Right lung (tissue), 2 donors: ENCODE measurements at regions not wholly inside any gene's neighbourhood (a gene's known extent, or its start where the extent isn't known, plus 50 kb on each side); places are given as distances from the start of the nearest gene placed in this dataset.

Source experiments
- DNase-seq, 2 donors: peaks; one replicate each; pipeline ENCODE4 v3.0.0-alpha.2; 2013

GRCh38 chr20:40808936-40809335, 119.9 kb upstream of the MAFB start:
- no peak for DNase-seq

GRCh38 chr20:40809361-40809760, 120.3 kb upstream of the MAFB start:
- DNase-seq = no peak

DNA sequence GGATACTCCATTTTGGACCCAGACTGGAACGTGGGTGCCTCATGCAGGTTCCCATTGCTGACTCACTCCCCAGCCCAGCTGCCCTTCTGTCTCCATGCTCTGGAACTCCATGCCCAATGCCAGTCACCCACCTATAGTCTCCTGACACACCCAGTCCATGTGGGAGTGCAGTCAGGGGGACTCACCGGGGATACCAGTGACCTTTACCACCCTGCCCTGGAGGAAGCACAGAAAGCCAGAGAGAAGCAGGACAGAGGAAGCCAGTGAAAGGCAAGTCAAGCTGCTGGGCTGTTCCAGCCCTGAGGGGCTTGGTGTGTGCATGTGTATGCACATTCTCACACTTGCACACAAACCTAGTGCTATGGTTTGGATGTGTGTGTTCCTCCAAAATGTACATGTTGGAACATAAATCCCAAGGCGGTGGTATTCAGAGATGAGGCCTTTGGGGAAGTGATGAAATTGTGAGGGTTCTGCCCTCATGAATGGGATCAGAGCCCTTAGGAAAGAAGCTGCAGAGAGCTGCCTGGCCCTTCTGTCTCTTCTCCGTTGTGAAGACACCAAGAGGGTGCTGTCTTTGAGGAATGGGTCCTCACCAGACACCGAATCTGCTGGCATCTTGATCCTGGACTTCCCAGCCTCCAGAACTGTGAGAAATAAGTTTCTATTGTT, 121.4 kb upstream of the MAFB start:
- DNase-seq = no peak

DNA sequence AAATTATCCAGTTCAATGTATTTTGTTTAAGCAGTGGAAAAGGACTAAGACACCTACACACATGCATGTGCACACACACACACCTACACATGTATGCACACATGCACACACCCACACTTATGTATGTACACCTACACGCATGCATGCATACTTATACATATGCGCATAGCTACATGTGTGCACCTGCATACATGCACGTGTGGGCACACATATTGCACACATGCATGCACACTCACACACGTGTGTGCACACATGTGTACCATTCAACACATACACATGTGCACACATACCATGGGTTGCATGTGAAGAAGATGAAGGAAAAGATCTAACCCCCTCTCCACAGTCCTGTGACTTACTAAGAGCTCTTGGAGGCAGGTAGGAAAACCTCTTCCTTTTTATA, 122.0 kb upstream of the MAFB start:
- DNase-seq = no peak

- no peak for DNase-seq
Measured at GRCh38 chr20:40811660-40812414, 122.8 kb upstream of the MAFB start.

DNA sequence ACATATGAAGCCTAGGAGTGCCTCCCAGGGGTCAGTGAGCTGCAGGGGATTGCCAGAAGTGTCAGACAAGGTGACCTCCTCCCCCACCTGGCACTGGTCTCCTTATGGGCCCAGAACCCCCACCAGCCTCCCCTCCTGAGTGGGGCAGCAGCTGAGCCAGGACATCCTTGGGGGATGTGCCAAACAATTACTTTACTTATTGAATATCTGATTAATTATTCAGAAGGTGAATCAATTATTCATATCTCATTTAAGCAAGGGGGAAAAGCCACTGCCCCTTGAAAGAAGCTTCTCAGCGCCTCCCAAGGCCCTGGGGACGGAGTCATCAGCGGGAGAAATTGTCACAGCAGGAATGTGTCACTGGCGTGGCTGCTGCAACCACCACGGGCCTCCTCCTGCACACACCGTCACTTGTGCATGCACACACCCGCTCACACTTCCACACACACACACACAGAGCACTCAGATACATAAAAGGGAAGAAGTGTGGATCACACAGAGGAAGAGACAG, 123.4 kb upstream of the MAFB start:
- DNase-seq = no peak

DNA sequence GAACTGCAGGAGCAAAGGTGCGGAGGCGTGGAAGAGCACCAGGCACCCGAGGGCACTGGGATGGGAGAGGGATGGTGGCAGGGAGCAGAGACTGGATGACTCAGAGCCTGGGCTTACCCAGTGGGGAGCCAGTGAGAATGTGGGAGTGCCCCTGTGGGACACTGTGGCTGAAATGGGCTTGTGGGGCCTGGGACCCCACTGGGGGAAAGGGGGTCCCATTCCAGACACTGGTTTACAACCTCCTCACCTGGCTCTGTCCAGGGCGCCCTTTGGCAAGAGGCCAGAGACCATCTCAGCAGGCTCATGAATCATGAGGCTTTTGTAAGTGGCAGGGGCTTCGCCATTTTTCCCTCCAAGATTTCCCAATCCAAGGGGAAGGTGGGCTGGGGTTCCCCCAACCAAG, 124.0 kb upstream of the MAFB start:
- no peak for DNase-seq

GRCh38 chr20:40813708-40814630, 124.9 kb upstream of the MAFB start:
- DNase-seq = no peak

GRCh38 chr20:40814631-40814960, 125.6 kb upstream of the MAFB start:
- no peak for DNase-seq

GRCh38 chr20:40815156-40816038, 126.4 kb upstream of the MAFB start:
- no peak for DNase-seq

- DNase-seq = no peak
Measured at GRCh38 chr20:40816039-40816352, 127.0 kb upstream of the MAFB start.

DNA sequence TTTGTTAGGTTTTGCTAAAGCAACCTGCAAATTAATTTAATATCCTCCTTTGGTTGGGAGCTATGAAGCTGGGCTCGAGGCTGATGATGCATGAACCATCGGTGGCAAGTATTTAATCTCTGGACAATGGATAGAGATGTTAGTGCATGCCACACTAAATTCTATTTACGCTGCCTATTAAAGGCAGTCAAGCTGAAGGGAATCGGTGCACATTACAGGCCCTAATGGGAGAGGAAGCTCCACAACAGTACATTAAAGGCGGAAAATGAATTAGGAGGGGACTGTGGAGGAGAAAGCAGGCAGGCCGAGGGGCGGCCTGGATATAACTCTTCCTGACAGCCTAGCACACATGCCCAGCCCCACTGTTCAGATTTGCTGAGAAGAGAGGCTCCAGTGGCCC, 132.4 kb upstream of the MAFB start:
- DNase-seq = no peak

DNA sequence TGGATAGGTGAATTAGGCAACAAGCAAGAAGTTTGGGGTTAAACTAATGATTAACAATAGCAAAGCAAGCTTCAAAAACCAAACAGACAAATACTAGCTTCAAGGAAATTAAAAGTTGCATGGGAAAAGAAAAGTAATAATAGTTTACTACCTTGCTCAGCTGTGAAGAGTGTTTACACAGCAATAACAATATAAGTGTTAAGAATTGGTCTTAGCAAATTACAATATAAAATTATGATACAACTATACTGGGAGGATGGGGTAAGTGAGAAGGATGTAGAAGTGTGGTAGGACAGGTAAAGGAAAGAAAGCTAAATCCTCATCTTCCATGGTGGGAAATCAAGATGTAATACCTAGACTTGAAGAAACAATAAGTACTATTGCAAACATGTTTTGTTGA, 137.7 kb upstream of the MAFB start:
- no peak for DNase-seq

- DNase-seq = no peak
Measured at GRCh38 chr20:40835321-40835720, 146.3 kb upstream of the MAFB start.

GRCh38 chr20:40838509-40838908, 149.5 kb upstream of the MAFB start:
- no peak for DNase-seq

- no peak for DNase-seq
Measured at GRCh38 chr20:40843251-40843650, 154.2 kb upstream of the MAFB start.

DNA sequence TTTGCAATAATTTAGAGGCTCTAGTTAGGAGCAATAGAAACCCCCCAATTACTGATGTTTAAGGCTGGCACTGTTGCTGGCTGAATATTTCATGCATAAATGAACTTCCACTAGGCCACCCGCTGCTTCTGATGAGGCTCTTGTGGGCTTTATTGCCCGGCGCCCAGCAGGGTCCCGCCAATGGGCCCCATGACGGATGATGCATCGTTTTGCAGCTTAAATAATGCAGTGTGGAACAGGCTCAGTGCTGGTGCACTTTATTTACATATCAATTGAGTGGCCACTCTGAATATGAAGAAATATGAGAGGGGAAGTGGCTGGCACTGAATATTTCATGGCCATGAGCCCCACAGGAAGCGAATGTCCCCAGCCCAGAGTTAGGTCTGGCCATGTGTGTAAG, 155.3 kb upstream of the MAFB start:
- DNase-seq = no peak

DNA sequence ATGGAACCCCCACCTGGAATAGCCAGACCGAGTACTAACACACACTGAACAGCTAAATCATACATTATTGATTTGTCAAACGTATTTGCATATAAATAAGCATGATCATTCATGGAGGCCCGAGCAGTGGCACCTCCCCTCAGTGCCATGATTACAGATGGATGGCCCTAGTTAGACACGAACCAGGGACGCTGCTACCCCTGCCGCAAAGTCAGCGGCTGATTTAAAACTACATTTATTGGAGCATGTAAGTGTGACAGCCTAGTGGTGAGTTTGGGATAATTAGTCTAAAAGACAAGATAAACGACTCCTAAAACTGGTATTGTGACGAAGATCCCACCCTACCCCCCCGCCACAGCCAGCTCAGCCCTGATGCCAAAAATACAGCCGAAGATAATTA, 159.1 kb upstream of the MAFB start:
- DNase-seq = no peak

DNA sequence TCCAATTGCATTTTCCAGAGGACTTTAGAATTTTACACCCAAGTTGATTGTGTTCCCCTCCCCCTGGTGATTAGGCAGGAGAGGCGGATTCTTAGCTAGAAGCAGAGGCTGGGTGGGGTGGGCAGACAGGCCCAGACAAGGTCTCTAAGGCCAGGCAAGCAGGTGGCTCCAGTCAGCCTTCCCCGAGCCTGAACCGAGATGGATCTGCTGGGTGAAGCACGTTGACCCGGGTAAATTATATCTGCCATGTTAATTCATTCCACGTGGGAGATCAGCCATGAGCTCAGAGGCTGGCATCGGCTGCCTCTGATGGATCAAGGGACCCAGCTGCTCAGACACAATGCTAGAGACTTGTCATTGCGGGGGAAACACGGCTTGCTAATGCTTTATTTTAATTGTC, 159.5 kb upstream of the MAFB start:
- DNase-seq = no peak

DNA sequence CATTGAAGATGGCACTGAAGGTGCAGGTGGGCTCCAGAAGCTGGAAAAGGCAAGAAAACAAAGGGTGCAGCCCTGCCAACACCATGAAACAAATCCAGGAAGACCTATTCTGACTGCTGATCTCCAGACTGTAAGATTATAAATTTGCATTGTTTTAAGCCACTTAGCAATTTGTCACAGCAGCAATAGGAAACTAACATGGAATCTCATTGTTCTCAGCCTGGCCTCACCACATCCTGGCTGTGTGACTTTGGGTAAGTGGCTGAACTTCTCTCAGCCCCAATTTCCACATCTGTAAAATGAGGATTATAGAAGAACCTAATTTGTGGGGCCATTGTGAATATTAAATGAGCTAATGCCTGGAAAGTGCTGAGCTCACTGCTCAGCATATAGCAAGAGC, 160.4 kb upstream of the MAFB start:
- no peak for DNase-seq

DNA sequence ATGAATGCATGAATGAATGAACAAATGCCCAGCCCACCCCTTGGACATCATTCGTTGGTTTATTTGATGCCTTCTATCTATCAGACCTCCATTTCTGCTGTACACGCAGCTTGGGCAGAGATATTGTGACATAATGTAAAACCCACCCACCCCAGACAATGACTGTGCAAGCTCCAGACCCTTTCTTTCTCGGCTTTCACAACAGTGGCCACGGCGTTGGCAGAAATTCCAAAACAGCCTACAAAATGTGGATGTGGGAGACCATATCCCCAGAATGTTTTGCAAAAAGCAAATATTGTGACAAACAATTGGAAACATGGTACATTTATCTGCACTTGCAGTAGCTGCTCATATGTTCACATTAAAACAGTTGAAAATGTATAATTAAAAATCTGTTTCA, 162.0 kb upstream of the MAFB start:
- no peak for DNase-seq

- DNase-seq = no peak
Measured at GRCh38 chr20:40855269-40855668, 166.2 kb upstream of the MAFB start.
